ENCODE measurements at regions not wholly inside any gene's neighbourhood (a gene's known extent, or its start where the extent isn't known, plus 50 kb on each side); places are given as distances from the start of the nearest gene placed in this dataset.

GRCh38 chr11:91978747-91979146 is 245.9 kb upstream of the FAT3 start:
- ATAC-seq (replicated peaks) (no peak), DNase-seq (no peak)
- H3K27ac Mint-ChIP-seq = no peak overlapping the region
- H3K4me3 Mint-ChIP-seq = no peak overlapping the region
- no peaks in the 10 kb centered on the region for H3K36me3 Mint-ChIP-seq
- no peaks in the 10 kb centered on the region for H3K27me3 Mint-ChIP-seq
- H3K9me3 Mint-ChIP-seq = peaks cover 0 to 2% of the 10 kb centered on the region in 2 donors
- no peaks in the 10 kb centered on the region for H3K4me1 Mint-ChIP-seq

DNA sequence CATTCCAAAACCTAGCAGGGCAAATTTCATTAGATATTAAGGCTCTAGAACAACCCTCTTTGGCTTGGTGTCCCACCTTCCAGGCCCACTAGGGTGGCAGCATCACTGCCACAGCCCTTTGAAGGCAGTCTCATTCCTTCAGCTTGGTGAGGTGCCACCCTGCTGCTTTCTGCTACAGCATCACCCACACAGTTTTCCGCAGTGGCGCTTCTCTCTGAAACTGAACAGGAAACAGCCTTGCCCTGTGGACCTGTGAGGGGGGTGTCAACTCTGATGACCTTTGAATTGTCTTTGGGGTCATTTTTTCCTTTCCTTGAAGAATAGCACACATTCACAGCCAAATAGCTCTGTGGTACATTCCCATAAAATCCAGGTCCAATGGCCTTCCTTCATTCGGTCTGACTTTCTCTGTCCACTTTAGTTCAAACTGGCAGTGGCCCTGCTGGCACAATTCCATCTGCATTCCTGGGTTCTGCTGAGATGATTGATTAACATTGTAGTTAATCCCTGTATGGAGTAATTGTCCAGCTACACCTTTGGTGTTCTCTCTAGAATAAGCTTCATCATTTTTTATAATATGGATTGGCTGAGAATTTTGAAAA is 251.9 kb upstream of the FAT3 start:
- DNase-seq (no peak), ATAC-seq (replicated peaks) (no peak)
- no peak overlapping the region for H3K27ac Mint-ChIP-seq
- H3K36me3 Mint-ChIP-seq = no peaks in the 10 kb centered on the region
- no peaks in the 10 kb centered on the region for H3K27me3 Mint-ChIP-seq
- H3K9me3 Mint-ChIP-seq = peaks cover 0 to 3% of the 10 kb centered on the region in 2 donors
- H3K4me3 Mint-ChIP-seq = no peak overlapping the region
- no peaks in the 10 kb centered on the region for H3K4me1 Mint-ChIP-seq

DNA sequence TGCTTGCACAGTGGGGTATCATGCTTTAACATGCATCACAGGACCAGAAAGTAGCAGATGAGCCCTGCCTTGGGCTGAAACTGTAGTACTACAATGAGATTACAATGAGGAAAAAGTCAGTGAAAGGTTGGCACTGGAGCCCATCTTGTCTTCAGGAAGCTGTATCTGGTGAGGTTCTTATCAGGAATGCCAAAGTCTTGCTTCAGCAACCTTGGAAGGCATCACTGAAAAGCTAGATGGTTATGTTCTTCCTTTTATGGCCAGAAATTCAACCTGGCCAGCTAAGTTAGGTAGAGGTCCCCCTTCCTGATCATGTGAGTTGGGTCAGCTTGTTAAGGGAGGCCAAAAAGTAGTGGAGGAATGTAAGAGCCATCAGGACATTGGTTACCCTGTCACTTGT is 254.0 kb upstream of the FAT3 start:
- DNase-seq = no peak
- Mint-ChIP-seq H3K9me3 (peaks cover 0 to 3% of the 10 kb centered on the region in 2 donors), H3K36me3 (no peaks in the 10 kb centered on the region), H3K27ac (no peak overlapping the region), H3K4me1 (no peaks in the 10 kb centered on the region), H3K27me3 (no peaks in the 10 kb centered on the region), H3K4me3 (no peak overlapping the region)
- no peak for ATAC-seq (replicated peaks)

DNA sequence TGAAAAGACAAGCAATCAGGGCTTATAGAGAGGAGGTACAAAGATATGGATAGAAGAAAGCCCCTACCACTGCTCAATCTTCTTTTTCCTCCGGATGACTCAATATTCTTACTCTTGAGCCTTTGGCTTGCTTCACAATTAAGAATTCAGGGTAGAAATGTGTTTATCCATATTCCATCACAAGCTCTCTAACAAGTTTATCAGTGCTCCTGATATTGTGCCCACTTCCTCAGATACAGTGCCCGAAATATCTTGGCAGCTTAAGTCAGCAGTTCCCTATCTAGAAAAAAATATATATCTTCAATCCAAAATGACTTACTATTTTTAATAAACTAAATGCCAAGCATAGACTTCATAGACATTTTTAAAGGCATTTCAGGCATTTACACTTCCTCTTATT is 255.1 kb upstream of the FAT3 start:
- DNase-seq (no peak), ATAC-seq (replicated peaks) (no peak)
- Mint-ChIP-seq H3K4me1 (no peaks in the 10 kb centered on the region), H3K27me3 (no peaks in the 10 kb centered on the region), H3K36me3 (no peaks in the 10 kb centered on the region), H3K9me3 (peaks cover 4 to 5% of the 10 kb centered on the region in 2 donors), H3K4me3 (no peak overlapping the region), H3K27ac (no peak overlapping the region)

DNA sequence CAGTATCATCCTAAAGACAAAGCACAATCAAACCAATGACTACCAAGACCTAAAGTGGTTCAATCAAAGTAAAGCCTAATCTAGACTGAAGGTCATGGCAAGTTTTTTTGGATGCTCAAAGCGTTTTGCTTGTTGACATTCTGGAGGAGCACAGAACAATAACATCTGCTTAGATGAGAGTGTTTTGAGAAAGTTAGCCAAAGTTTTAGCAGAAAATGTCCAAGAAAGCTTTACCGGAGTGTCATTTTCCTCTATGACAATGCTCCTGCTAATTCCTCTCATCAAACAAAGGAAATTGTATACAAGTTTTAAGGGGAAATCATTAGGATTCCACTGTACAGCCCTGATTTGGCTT is 256.9 kb upstream of the FAT3 start:
- H3K4me1 Mint-ChIP-seq = no peaks in the 10 kb centered on the region
- no peak overlapping the region for H3K4me3 Mint-ChIP-seq
- no peaks in the 10 kb centered on the region for H3K27me3 Mint-ChIP-seq
- no peak overlapping the region for H3K27ac Mint-ChIP-seq
- DNase-seq = no peak
- H3K36me3 Mint-ChIP-seq = no peaks in the 10 kb centered on the region
- ATAC-seq (replicated peaks) = no peak
- peaks cover 5 to 7% of the 10 kb centered on the region in 2 donors for H3K9me3 Mint-ChIP-seq

DNA sequence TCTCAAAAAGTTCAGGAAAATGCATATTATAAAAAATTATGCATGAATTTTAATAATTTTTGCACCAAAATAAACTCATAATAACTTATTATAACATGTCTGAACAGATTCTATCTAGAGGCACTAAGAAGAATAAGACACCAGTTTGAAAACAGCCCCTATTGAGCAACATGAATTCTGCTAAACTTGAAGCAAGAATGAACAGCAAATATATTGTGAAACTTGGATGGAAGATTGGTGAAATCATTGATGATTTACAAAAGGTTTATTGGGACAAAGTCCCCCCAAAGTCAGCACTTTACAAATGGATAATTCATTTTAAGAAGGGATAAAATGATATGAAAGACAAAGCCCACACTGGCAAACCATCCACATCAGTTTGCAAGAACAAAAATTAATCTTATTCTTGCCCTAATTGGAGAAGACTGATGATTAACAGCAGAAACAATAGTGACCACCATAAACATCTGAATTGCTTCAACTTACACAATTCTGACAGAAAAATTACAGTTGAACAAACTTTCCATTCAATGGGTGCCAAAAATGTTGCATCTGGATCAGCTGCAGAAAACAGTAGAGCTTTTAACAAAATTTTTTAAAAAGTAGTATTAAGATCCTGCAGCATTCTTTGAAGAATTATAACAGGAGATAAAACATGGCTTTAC is 257.5 kb upstream of the FAT3 start:
- no peak for ATAC-seq (replicated peaks)
- Mint-ChIP-seq H3K27me3 (no peaks in the 10 kb centered on the region), H3K27ac (no peak overlapping the region), H3K36me3 (no peaks in the 10 kb centered on the region), H3K9me3 (peaks cover 5 to 9% of the 10 kb centered on the region in 2 donors), H3K4me1 (no peaks in the 10 kb centered on the region), H3K4me3 (no peak overlapping the region)
- DNase-seq = no peak

DNA sequence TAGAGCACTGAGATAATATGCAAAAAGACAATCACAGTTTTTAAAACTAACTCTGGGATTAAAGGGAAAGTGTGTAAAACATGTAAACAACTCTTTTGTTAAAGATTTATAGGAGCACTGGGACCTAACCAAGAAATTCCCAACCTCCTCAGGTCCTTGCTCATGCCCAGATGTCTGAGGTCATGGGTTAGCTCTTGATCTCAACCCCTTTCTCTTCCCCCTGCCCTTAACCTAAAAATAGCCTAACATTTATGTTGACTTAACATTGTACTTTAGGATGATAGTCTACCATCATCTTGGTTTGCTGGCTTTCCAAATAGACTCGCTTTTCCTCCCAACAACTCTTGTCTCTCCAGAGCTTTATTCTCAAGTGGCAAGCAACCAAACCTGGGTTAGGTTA is 258.2 kb upstream of the FAT3 start:
- no peak for ATAC-seq (replicated peaks)
- H3K27ac Mint-ChIP-seq = no peak overlapping the region
- peaks cover 5 to 12% of the 10 kb centered on the region in 2 donors for H3K9me3 Mint-ChIP-seq
- H3K36me3 Mint-ChIP-seq = no peaks in the 10 kb centered on the region
- H3K4me3 Mint-ChIP-seq = no peak overlapping the region
- H3K4me1 Mint-ChIP-seq = no peaks in the 10 kb centered on the region
- no peak for DNase-seq
- no peaks in the 10 kb centered on the region for H3K27me3 Mint-ChIP-seq

DNA sequence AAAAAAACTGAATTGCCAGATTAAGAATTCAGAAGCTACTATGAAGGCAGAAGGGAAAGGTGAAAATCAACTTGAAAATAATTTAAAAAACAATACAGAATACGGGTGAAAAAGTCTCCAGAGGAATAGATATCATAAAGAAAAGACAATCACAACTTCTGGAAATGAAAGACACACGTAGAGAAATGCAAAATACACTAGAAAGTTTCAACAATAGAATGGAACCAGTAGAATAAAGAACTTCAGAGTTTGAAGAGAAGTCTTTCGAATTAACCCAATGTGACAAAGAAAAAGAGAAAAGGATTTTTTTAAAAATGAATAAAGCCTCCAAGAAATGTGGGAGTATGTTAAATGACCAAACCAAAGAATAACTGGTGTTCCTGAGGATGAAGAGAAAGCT is 263.8 kb upstream of the FAT3 start:
- H3K9me3 Mint-ChIP-seq = peaks cover 20 to 35% of the 10 kb centered on the region in 2 donors
- H3K27ac Mint-ChIP-seq = no peak overlapping the region
- DNase-seq = no peak
- H3K4me3 Mint-ChIP-seq = no peak overlapping the region
- H3K4me1 Mint-ChIP-seq = no peaks in the 10 kb centered on the region
- H3K36me3 Mint-ChIP-seq = no peaks in the 10 kb centered on the region
- no peaks in the 10 kb centered on the region for H3K27me3 Mint-ChIP-seq
- no peak for ATAC-seq (replicated peaks)

DNA sequence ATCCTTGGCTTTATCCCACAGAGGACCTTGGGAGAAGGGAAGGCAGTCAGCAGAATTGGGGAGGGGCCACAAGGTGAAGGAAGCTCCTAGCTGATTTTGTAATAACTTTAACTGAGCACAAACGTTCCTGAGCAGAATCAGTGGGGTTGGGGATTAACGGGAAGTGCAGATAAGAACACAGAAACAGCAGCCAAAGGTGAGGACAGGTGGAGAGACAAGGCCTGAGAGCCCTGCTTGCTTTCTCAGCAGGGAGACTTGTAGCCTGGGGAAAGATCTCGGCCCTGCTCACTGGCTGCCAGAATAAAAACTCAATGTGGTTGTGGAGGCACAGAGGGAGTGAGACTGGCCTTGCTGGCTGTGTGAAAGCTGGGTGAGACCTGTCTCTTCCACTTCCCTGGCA is 265.2 kb upstream of the FAT3 start:
- no peaks in the 10 kb centered on the region for H3K27me3 Mint-ChIP-seq
- no peak overlapping the region for H3K27ac Mint-ChIP-seq
- H3K4me3 Mint-ChIP-seq = no peak overlapping the region
- H3K36me3 Mint-ChIP-seq = no peaks in the 10 kb centered on the region
- H3K9me3 Mint-ChIP-seq = peaks cover 16 to 31% of the 10 kb centered on the region in 2 donors
- DNase-seq = no peak
- no peaks in the 10 kb centered on the region for H3K4me1 Mint-ChIP-seq
- no peak for ATAC-seq (replicated peaks)

DNA sequence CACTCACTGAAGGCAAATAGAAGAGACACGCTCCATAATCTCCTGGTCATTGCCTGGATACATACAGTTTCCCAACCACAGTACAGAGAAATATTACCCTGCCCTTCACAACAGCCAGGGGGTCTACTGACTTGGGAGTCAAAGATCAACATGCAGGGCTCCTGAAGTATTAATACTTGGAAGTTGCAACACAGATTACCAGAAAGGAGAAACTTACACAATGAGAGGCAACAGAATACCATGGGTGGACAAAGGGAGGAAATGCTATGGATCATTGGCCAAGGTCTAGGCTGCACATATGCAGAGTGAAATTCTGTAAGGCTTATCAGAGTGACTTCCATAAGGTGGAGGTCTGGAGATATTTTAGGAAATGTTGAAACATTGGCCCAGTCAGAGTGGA is 267.9 kb upstream of the FAT3 start:
- no peak overlapping the region for H3K27ac Mint-ChIP-seq

GRCh38 chr11:91955206-91955605 is 269.4 kb upstream of the FAT3 start:
- Mint-ChIP-seq H3K36me3 (no peaks in the 10 kb centered on the region), H3K27ac (no peak overlapping the region), H3K4me3 (no peak overlapping the region), H3K9me3 (peaks cover 7 to 17% of the 10 kb centered on the region in 2 donors), H3K27me3 (no peaks in the 10 kb centered on the region), H3K4me1 (no peaks in the 10 kb centered on the region)
- ATAC-seq (replicated peaks) = no peak
- DNase-seq = no peak

More for the DNA sequence above, 267.9 kb upstream of the FAT3 start:
- Mint-ChIP-seq H3K27me3 (no peaks in the 10 kb centered on the region), H3K36me3 (no peaks in the 10 kb centered on the region), H3K9me3 (peaks cover 16 to 25% of the 10 kb centered on the region in 2 donors), H3K4me1 (no peaks in the 10 kb centered on the region), H3K4me3 (no peak overlapping the region)
- no peak for DNase-seq
- no peak for ATAC-seq (replicated peaks)

DNA sequence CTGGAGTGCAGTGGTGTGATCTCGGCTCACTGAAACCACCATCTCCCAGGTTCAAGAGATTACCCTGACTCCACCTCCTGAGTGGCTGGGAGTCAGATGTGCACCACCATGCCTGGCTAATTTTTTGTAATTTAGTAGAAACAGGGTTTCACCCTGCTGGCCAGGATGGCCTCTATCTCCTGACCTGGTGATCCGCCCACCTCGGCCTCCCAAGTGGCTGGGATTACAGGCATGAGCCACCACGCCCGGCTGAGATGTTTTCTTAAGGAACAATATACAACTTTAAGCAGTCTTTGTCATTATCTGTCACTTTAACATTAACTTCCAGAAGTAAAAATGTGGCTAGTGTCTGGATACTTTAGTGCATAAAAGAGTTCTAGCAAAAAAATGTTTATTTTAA is 272.6 kb upstream of the FAT3 start:
- ATAC-seq (replicated peaks) = no peak
- Mint-ChIP-seq H3K4me3 (no peak overlapping the region), H3K27me3 (no peaks in the 10 kb centered on the region)

GRCh38 chr11:91947215-91947820 is 277.3 kb upstream of the FAT3 start:
- ATAC-seq (replicated peaks) = no peak
- no peaks in the 10 kb centered on the region for H3K27me3 Mint-ChIP-seq
- no peak overlapping the region for H3K27ac Mint-ChIP-seq
- peaks cover 0 to 2% of the 10 kb centered on the region in 2 donors for H3K9me3 Mint-ChIP-seq
- H3K4me3 Mint-ChIP-seq = no peak overlapping the region
- no peaks in the 10 kb centered on the region for H3K4me1 Mint-ChIP-seq
- no peaks in the 10 kb centered on the region for H3K36me3 Mint-ChIP-seq
- no peak for DNase-seq

More for the DNA sequence above, 272.6 kb upstream of the FAT3 start:
- no peak overlapping the region for H3K27ac Mint-ChIP-seq
- no peaks in the 10 kb centered on the region for H3K36me3 Mint-ChIP-seq
- H3K9me3 Mint-ChIP-seq = peaks cover 0 to 6% of the 10 kb centered on the region in 2 donors
- no peak for DNase-seq
- no peaks in the 10 kb centered on the region for H3K4me1 Mint-ChIP-seq

GRCh38 chr11:91946397-91946951 is 278.1 kb upstream of the FAT3 start:
- Mint-ChIP-seq H3K36me3 (no peaks in the 10 kb centered on the region), H3K27ac (no peak overlapping the region), H3K9me3 (peaks cover 0 to 2% of the 10 kb centered on the region in 2 donors), H3K4me3 (no peak overlapping the region), H3K27me3 (no peaks in the 10 kb centered on the region), H3K4me1 (no peaks in the 10 kb centered on the region)
- ATAC-seq (replicated peaks) = no peak
- no peak for DNase-seq

GRCh38 chr11:91935120-91935519 is 289.5 kb upstream of the FAT3 start:
- Mint-ChIP-seq H3K27me3 (no peaks in the 10 kb centered on the region), H3K9me3 (peaks cover 0 to 6% of the 10 kb centered on the region in 2 donors), H3K4me1 (no peaks in the 10 kb centered on the region), H3K27ac (no peak overlapping the region), H3K36me3 (no peaks in the 10 kb centered on the region), H3K4me3 (no peak overlapping the region)
- no peak for ATAC-seq (replicated peaks)
- DNase-seq = no peak

All from stimulated activated naive B cell treated with anti-CD40 and anti-IgM and Interleukin-4, amounts not matched to agents 10 μg/mL and 1 μg/mL and 100 μg/mL, for 72 hours (primary cell).